ENCODE measurements at regions not wholly inside any gene's neighbourhood (a gene's known extent, or its start where the extent isn't known, plus 50 kb on each side); places are given as distances from the start of the nearest gene placed in this dataset.

GRCh38 chr21:28693476-28693875 lies 299.2 kb downstream of the LTN1 start:
- TF ChIP-seq, protein P1, sequence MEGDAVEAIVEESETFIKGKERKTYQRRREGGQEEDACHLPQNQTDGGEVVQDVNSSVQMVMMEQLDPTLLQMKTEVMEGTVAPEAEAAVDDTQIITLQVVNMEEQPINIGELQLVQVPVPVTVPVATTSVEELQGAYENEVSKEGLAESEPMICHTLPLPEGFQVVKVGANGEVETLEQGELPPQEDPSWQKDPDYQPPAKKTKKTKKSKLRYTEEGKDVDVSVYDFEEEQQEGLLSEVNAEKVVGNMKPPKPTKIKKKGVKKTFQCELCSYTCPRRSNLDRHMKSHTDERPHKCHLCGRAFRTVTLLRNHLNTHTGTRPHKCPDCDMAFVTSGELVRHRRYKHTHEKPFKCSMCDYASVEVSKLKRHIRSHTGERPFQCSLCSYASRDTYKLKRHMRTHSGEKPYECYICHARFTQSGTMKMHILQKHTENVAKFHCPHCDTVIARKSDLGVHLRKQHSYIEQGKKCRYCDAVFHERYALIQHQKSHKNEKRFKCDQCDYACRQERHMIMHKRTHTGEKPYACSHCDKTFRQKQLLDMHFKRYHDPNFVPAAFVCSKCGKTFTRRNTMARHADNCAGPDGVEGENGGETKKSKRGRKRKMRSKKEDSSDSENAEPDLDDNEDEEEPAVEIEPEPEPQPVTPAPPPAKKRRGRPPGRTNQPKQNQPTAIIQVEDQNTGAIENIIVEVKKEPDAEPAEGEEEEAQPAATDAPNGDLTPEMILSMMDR (IDR thresholded peaks at IDR 0.05), result no peak
- no peak for TF ChIP-seq JUN (CRISPR knock-in tag; IDR thresholded peaks at IDR 0.05)
- TF ChIP-seq RELA (CRISPR knock-in tag; IDR thresholded peaks at IDR 0.05; ENCODE audit: borderline replicate concordance), result no peak
- no peak for TF ChIP-seq ZNF219 (CRISPR knock-in tag; IDR thresholded peaks at IDR 0.05; ENCODE audit: borderline replicate concordance)
- TF ChIP-seq, protein P2, sequence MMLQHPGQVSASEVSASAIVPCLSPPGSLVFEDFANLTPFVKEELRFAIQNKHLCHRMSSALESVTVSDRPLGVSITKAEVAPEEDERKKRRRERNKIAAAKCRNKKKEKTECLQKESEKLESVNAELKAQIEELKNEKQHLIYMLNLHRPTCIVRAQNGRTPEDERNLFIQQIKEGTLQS (CRISPR knock-in tag; conservative IDR thresholded peaks at IDR 0.05), result no peak
- TF ChIP-seq ZNF138 (CRISPR knock-in tag; conservative IDR thresholded peaks at IDR 0.05), result no peak
- no peak for TF ChIP-seq TCF7 (CRISPR knock-in tag; IDR thresholded peaks at IDR 0.05; ENCODE audit: low read depth)
